DOHH2 (cell line): ENCODE measurements at regions not wholly inside any gene's neighbourhood (a gene's known extent, or its start where the extent isn't known, plus 50 kb on each side); places are given as distances from the start of the nearest gene placed in this dataset.

Source experiments
- H3F3A ChIP-seq: fragments of 200-600 bp; sonication (generic), shearing (Covaris generic); 2 replicates; pipeline ENCODE4 v1.6.0; 2016; ENCODE audit warnings: antibody characterized with exemption, mild to moderate bottlenecking; ENCODE audit not compliant: control insufficient read depth, insufficient read depth
- H3K27ac ChIP-seq: fragments of 200-600 bp; sonication (generic); 2 replicates; pipeline ENCODE4 v1.5.1; 2014; ENCODE audit warnings: low read depth, mild to moderate bottlenecking, low read length, moderate library complexity
- H3K27me3 ChIP-seq: fragments of 200-600 bp; sonication (generic); 2 replicates; pipeline ENCODE4 v1.6.1; 2014; ENCODE audit warnings: mild to moderate bottlenecking, low read length, mixed read lengths; ENCODE audit not compliant: control insufficient read depth
- H3K36me3 ChIP-seq: fragments of 200-600 bp; sonication (generic); 2 replicates; pipeline ENCODE4 v1.6.1; 2014; ENCODE audit warnings: mild to moderate bottlenecking, low read length, moderate library complexity, mixed read lengths; ENCODE audit not compliant: control insufficient read depth
- H3K4me1 ChIP-seq: fragments of 200-600 bp; sonication (generic); 2 replicates; pipeline ENCODE4 v1.6.1; 2014; ENCODE audit warnings: mild to moderate bottlenecking, low read length, mixed read lengths; ENCODE audit not compliant: control insufficient read depth
- H3K4me2 ChIP-seq: fragments of 200-600 bp; sonication (generic); 2 replicates; pipeline ENCODE4 v1.6.0; 2014; ENCODE audit warnings: mild to moderate bottlenecking, low read length, moderate library complexity
- H3K4me3 ChIP-seq: fragments of 200-600 bp; sonication (generic); 2 replicates; pipeline ENCODE4 v1.5.1; 2014; ENCODE audit warnings: mild to moderate bottlenecking, low read length, mixed read lengths
- H3K79me2 ChIP-seq: fragments of 200-600 bp; sonication (generic); 2 replicates; pipeline ENCODE4 v1.6.1; 2014; ENCODE audit warnings: mild to moderate bottlenecking, low read length, mixed read lengths; ENCODE audit not compliant: control insufficient read depth
- H3K9me2 ChIP-seq: fragments of 200-600 bp; sonication (generic); replicated peaks from 2 replicates; pipeline ENCODE4 v1.6.1; 2014; ENCODE audit warnings: mild to moderate bottlenecking, low read length, mixed read lengths; ENCODE audit not compliant: control insufficient read depth
- H3K9me3 ChIP-seq: fragments of 200-600 bp; sonication (generic); 2 replicates; pipeline ENCODE4 v1.6.1; 2014; ENCODE audit warnings: antibody characterized with exemption, low read length, mixed read lengths; ENCODE audit not compliant: control insufficient read depth, insufficient read depth
- H4K20me1 ChIP-seq: fragments of 200-600 bp; sonication (generic); 2 replicates; pipeline ENCODE4 v1.6.0; 2014; ENCODE audit warnings: low read depth, mild to moderate bottlenecking, antibody characterized with exemption, low read length, moderate library complexity; ENCODE audit not compliant: control insufficient read depth, insufficient read depth
- EZH2phosphoT487 ChIP-seq: fragments of 200-600 bp; sonication (generic); IDR thresholded peaks from 2 replicates; pipeline ENCODE4 v1.6.1; 2017; ENCODE audit warnings: borderline replicate concordance, mild to moderate bottlenecking, antibody characterized with exemption, low read length, moderate library complexity, mixed read lengths
- TF ChIP-seq, protein P1 (sequence below): fragments of 200-600 bp; sonication (generic); IDR thresholded peaks from one replicate; pipeline ENCODE4 v1.5.1; 2014; ENCODE audit warnings: antibody characterized with exemption, mild to moderate bottlenecking, low read depth, low read length; ENCODE audit not compliant: poor library complexity, severe bottlenecking

DNA sequence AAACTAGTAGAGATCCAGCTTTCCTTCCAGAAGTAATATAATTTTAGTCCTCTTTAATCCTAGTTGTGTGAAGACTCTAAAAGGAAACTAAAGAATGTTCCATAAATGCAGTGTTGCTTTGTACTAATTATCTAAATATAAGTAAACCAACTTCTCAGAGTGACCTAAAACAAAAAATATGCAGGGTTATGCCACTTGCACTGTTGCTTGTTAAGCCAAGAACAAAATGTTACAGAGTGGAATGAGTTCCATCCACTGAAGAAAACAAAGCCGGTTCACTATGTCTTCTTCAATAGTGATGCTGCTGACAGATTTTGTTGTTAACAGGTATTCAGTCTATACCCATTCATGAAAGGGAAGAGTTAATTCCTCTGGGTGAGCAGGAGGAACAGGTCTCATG, 252.0 kb upstream of the DIAPH2 start:
- H3K36me3 ChIP-seq, result no peaks in the 10 kb centered on the region
- H3K4me1 ChIP-seq, result no peaks in the 10 kb centered on the region
- no peaks in the 10 kb centered on the region for H3K9me3 ChIP-seq
- H3K27ac ChIP-seq, result no peak overlapping the region
- no peak overlapping the region for H3K4me3 ChIP-seq
- H3K27me3 ChIP-seq, result no peaks in the 10 kb centered on the region
- H3K9me2 ChIP-seq, result no peaks in the 10 kb centered on the region
- H3F3A ChIP-seq, result no peaks in the 10 kb centered on the region
- no peaks in the 10 kb centered on the region for H3K79me2 ChIP-seq
- H3K4me2 ChIP-seq, result no peak overlapping the region
- no peaks in the 10 kb centered on the region for H4K20me1 ChIP-seq
- no peak for TF ChIP-seq EZH2phosphoT487
- TF ChIP-seq, protein P1, sequence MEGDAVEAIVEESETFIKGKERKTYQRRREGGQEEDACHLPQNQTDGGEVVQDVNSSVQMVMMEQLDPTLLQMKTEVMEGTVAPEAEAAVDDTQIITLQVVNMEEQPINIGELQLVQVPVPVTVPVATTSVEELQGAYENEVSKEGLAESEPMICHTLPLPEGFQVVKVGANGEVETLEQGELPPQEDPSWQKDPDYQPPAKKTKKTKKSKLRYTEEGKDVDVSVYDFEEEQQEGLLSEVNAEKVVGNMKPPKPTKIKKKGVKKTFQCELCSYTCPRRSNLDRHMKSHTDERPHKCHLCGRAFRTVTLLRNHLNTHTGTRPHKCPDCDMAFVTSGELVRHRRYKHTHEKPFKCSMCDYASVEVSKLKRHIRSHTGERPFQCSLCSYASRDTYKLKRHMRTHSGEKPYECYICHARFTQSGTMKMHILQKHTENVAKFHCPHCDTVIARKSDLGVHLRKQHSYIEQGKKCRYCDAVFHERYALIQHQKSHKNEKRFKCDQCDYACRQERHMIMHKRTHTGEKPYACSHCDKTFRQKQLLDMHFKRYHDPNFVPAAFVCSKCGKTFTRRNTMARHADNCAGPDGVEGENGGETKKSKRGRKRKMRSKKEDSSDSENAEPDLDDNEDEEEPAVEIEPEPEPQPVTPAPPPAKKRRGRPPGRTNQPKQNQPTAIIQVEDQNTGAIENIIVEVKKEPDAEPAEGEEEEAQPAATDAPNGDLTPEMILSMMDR, result no peak

DNA sequence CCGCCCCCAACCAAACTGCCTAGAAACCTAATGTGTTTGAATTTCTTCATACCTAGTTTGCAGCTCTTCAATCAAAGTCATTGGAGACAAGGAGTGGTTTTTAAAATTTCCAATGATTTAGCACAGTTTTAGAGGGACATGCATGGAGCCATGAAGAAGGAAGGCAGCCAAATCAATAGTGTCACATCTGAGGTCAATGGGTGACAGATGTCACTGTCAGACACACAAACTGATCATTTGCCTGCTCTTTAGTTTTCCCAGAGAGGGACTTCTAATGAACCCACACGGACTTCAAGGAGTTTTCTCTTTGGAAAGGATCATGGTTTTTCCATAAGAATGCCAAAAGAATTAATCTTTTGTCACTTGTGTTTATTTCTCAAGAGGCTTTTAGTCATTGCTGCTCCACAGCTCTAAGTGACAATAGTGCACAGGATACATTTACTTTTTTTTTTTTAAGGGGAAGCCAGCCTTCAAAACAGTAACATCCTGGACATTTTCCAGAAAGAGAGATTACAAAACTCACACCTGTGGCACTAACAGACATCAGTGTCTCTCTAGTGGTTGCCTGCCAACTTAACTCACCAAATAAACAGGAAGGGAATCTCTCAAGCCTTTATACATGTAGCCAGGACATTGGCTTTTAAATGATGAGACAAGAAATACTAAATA, 251.1 kb upstream of the DIAPH2 start:
- H4K20me1 ChIP-seq, result no peaks in the 10 kb centered on the region
- no peaks in the 10 kb centered on the region for H3F3A ChIP-seq
- no peak overlapping the region for H3K4me2 ChIP-seq
- no peaks in the 10 kb centered on the region for H3K9me2 ChIP-seq
- H3K79me2 ChIP-seq, result no peaks in the 10 kb centered on the region
- no peaks in the 10 kb centered on the region for H3K27me3 ChIP-seq
- H3K27ac ChIP-seq, result no peak overlapping the region
- no peak overlapping the region for H3K4me3 ChIP-seq
- H3K9me3 ChIP-seq, result no peaks in the 10 kb centered on the region
- H3K4me1 ChIP-seq, result no peaks in the 10 kb centered on the region
- TF ChIP-seq, protein P1, result no peak
- no peak for TF ChIP-seq EZH2phosphoT487
- H3K36me3 ChIP-seq, result no peaks in the 10 kb centered on the region

DNA sequence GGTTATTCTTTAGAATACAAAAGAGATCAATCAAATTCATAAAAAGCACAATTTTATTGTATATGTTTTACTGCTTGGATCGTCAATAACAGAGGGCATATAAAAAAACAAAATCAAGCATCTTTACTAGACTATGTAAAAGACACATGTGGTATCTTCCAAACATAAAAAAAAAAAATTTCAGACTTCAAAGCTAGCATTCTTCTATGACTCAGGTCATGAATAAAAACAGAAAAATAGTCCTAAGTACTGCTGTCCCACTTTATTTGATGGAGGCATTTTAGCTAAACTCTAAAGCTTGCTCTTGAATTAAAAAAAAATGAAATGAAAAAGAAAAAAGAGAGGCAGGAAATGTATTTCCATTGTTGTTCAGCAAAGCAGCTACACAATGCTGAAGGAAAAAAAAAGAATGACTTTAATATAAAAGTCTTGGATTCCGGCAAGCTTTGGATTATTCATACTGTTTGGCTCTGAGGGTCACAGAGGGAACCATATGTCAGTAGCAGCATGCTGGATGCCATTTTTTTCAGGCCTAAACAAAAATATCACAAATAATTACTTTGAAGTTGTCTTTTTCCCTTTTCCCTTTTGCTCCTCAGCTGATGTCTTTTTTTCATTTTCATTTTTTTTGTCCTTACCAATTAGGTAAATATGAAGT, 249.1 kb upstream of the DIAPH2 start:
- H3K27me3 ChIP-seq, result no peaks in the 10 kb centered on the region
- H3K9me2 ChIP-seq, result no peaks in the 10 kb centered on the region
- no peaks in the 10 kb centered on the region for H3K36me3 ChIP-seq
- H3K79me2 ChIP-seq, result no peaks in the 10 kb centered on the region
- no peaks in the 10 kb centered on the region for H4K20me1 ChIP-seq
- H3K4me3 ChIP-seq, result no peak overlapping the region
- no peak for TF ChIP-seq EZH2phosphoT487
- no peaks in the 10 kb centered on the region for H3K4me1 ChIP-seq
- no peaks in the 10 kb centered on the region for H3F3A ChIP-seq
- H3K9me3 ChIP-seq, result no peaks in the 10 kb centered on the region
- H3K27ac ChIP-seq, result no peak overlapping the region
- H3K4me2 ChIP-seq, result no peak overlapping the region

DNA sequence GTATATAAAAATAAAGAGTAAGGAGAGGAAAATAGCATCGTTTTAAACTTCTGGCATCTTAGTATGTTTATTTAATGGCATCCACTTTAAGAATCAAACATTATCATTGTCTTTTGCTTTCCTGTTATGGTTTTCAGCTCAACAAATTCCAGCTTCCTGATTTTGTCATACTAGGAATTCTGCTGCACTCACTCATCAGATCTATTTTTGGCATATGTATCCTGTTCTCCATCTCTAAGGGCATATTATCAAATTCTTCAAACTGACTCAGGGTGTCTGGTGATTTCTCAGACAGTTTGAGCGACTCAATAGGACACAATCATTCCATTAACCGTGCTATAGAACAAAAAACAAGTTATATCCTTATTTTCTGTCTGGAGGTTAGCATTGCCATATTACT, 248.5 kb upstream of the DIAPH2 start:
- Histone ChIP-seq H3K36me3 (no peaks in the 10 kb centered on the region), H3K79me2 (no peaks in the 10 kb centered on the region), H3K27ac (no peak overlapping the region), H3K4me3 (no peak overlapping the region), H4K20me1 (no peaks in the 10 kb centered on the region), H3K4me1 (no peaks in the 10 kb centered on the region), H3K9me3 (no peaks in the 10 kb centered on the region), H3F3A (no peaks in the 10 kb centered on the region), H3K27me3 (no peaks in the 10 kb centered on the region), H3K9me2 (no peaks in the 10 kb centered on the region), H3K4me2 (no peak overlapping the region)
- TF ChIP-seq, protein P1, result no peak
- no peak for TF ChIP-seq EZH2phosphoT487
